Lower leg skin (tissue), 3 donors: ENCODE measurements at regions not wholly inside any gene's neighbourhood (a gene's known extent, or its start where the extent isn't known, plus 50 kb on each side); places are given as distances from the start of the nearest gene placed in this dataset.

Source experiments
- POLR2A ChIP-seq, 2 donors: fragments of 450-650 bp; IDR thresholded peaks; one replicate each; pipeline ENCODE4 v1.6.1; 2016 to 2017; ENCODE audit warnings: antibody characterized with exemption in 2 of 2, mild to moderate bottlenecking in 1 of 2, moderate library complexity in 1 of 2
- TF ChIP-seq, protein P1 (sequence below), 3 donors: fragments of 450-650 bp; IDR thresholded peaks; one replicate each; pipeline ENCODE4 v1.5.1; 2016; ENCODE audit warnings: antibody characterized with exemption in 3 of 3, mild to moderate bottlenecking in 3 of 3, moderate library complexity in 2 of 3

DNA sequence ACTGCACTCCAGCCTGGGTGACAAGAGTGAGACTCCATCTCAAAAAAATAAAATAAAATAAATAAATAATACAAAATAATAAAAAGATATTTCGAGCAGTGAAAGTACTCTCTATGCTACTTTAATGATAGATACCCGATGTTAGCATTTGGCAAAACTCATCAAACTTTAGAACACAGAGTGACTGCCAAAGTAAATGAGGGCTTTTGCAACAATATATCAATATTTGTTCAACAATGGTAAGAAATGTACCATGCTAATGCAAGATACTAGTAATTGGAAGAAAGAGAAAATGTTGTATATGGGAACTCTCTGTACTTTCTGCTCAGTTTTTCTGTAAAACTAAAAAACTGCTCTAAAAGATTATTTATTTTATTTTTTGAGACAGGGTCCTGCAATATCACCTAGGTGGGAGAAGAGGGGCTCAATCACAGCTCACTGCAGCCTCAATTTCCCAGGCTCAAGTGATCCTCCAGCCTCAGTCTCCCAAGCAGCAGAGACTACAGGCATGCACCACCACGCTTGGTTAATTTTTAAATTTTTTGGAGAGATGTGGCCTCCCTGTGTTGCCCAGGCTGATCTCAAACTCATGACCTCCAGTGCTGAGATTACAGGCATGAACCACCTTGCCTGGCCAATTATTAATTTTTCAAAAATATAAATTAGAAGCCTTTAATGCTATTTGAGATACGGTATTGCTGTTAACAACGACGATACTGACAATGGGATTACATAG, 650.5 kb upstream of the NR2F2 start:
- TF ChIP-seq, protein P1, sequence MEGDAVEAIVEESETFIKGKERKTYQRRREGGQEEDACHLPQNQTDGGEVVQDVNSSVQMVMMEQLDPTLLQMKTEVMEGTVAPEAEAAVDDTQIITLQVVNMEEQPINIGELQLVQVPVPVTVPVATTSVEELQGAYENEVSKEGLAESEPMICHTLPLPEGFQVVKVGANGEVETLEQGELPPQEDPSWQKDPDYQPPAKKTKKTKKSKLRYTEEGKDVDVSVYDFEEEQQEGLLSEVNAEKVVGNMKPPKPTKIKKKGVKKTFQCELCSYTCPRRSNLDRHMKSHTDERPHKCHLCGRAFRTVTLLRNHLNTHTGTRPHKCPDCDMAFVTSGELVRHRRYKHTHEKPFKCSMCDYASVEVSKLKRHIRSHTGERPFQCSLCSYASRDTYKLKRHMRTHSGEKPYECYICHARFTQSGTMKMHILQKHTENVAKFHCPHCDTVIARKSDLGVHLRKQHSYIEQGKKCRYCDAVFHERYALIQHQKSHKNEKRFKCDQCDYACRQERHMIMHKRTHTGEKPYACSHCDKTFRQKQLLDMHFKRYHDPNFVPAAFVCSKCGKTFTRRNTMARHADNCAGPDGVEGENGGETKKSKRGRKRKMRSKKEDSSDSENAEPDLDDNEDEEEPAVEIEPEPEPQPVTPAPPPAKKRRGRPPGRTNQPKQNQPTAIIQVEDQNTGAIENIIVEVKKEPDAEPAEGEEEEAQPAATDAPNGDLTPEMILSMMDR (IDR thresholded peaks at IDR 0.05), result no peak
- TF ChIP-seq POLR2A (IDR thresholded peaks at IDR 0.05), result no peak
